K562 (cell line): ENCODE measurements at regions not wholly inside any gene's neighbourhood (a gene's known extent, or its start where the extent isn't known, plus 50 kb on each side); places are given as distances from the start of the nearest gene placed in this dataset.

Experiments
- ATAC-seq: fragments of 200-7000 bp; cut with Tn5 transposase; 3 replicates; pipeline ENCODE4 v1.9.1; 2020; ENCODE audit warnings: moderate library complexity
- BruUV-seq: library from RNA; stranded (reverse); fragments of 400-500 nt; replicated peaks from 2 replicates; lab custom pipeline; 2021; lab: Mats Ljungman, UMichigan
- CTCF ChIA-PET: fragments of 300-600 bp; formaldehyde crosslinking; extraction: SDS; loops from one replicate; lab custom pipeline; 2021; ENCODE audit warnings: low intra/inter-chr PET ratio; lab: Yijun Ruan, JAX
- POLR2A ChIA-PET: fragments of 300-600, 350-650 bp; sonication (Branson Sonifier 250); formaldehyde crosslinking; extraction: SDS; loops from one replicate; lab custom pipeline; 2021; ENCODE audit warnings: antibody characterized with exemption, inconsistent platforms; lab: Yijun Ruan, JAX
- DNase-seq, 4 experiments: peaks; one replicate each; pipeline versions ENCODE4 v3.0.0 to v3.0.0-alpha.2; 2011 to 2018; ENCODE audit warnings: low spot score in 3 of 4, mixed read lengths in 3 of 4; ENCODE audit errors: extremely low read depth in 1 of 4
- FAIRE-seq: peaks from 2 replicates; lab custom pipeline; 2011; peaks lifted over from hg19 to GRCh38; lab: Jason Lieb, UNC
- H2AFZ ChIP-seq: 2 replicates; pipeline ENCODE4 v1.6.0; 2011; ENCODE audit warnings: low read depth, low read length, control low read depth, inconsistent platforms
- H3K27ac ChIP-seq: fragments of 200-600 bp; 3 replicates; pipeline ENCODE4 v1.8.0; 2011; ENCODE audit warnings: low read depth, mild to moderate bottlenecking, control low read depth, inconsistent platforms, low read length, moderate library complexity, mixed read lengths; ENCODE audit errors: extremely low read depth
- H3K27me3 ChIP-seq, 2 experiments: fragments of 300-600 bp in 1 of 2; 2 replicates in 1 of 2; 3 replicates in 1 of 2; pipeline versions ENCODE4 v1.6.0 to v1.8.0; 2011; ENCODE audit warnings: inconsistent platforms in 2 of 2, low read length in 2 of 2, mild to moderate bottlenecking in 1 of 2, mixed read lengths in 1 of 2, moderate library complexity in 1 of 2; ENCODE audit not compliant: control insufficient read depth in 2 of 2, insufficient read depth in 2 of 2
- H3K36me3 ChIP-seq: fragments of 300-600 bp; 3 replicates; pipeline ENCODE4 v1.8.0; 2011; ENCODE audit warnings: mild to moderate bottlenecking, low read length, inconsistent platforms; ENCODE audit not compliant: control insufficient read depth, insufficient read depth
- H3K4me1 ChIP-seq, 2 experiments: fragments of 200-600 bp in 1 of 2; replicated peaks in 1 of 2; 2 replicates in 1 of 2; 3 replicates in 1 of 2; pipeline versions ENCODE4 v1.5.1 to v1.8.0; 2011; ENCODE audit warnings: inconsistent platforms in 2 of 2, low read length in 2 of 2, mild to moderate bottlenecking in 1 of 2, mixed read lengths in 1 of 2, moderate library complexity in 1 of 2; ENCODE audit not compliant: control insufficient read depth in 2 of 2, insufficient read depth in 2 of 2
- H3K4me2 ChIP-seq: 2 replicates; pipeline ENCODE4 v1.6.1; 2011; ENCODE audit warnings: low read length, control low read depth, inconsistent platforms, mixed read lengths; ENCODE audit not compliant: insufficient read depth
- H3K4me3 ChIP-seq: fragments of 200-600 bp; sonication (generic), shearing (Covaris generic); 2 replicates; pipeline ENCODE4 v1.5.1; 2016; ENCODE audit warnings: control low read depth, inconsistent platforms
- H3K79me2 ChIP-seq: fragments of 200-600 bp; 3 replicates; pipeline ENCODE4 v1.8.0; 2011; ENCODE audit warnings: low read length, inconsistent platforms; ENCODE audit not compliant: control insufficient read depth, insufficient read depth
- H3K9ac ChIP-seq, 2 experiments: 2 replicates each; pipeline versions ENCODE4 v1.6.0 to v1.6.1; 2011; ENCODE audit warnings: low read depth in 2 of 2, low read length in 2 of 2, control low read depth in 1 of 2, inconsistent platforms in 1 of 2, mild to moderate bottlenecking in 1 of 2, mixed read lengths in 1 of 2; ENCODE audit not compliant: insufficient read depth in 1 of 2
- H3K9me1 ChIP-seq: one replicate; pipeline ENCODE4 v1.6.0; 2011; ENCODE audit warnings: inconsistent platforms, mild to moderate bottlenecking, low read length, moderate library complexity; ENCODE audit not compliant: control insufficient read depth, insufficient read depth
- H3K9me3 ChIP-seq: replicated peaks from 2 replicates; pipeline ENCODE4 v1.5.1; 2011; ENCODE audit warnings: low read depth, low read length, inconsistent platforms; ENCODE audit not compliant: control insufficient read depth, insufficient read depth
- H4K20me1 ChIP-seq: replicated peaks from 2 replicates; pipeline ENCODE4 v1.6.1; 2011; ENCODE audit warnings: low read length, inconsistent platforms, mixed read lengths; ENCODE audit not compliant: control insufficient read depth, insufficient read depth
- PRPF4 ChIP-seq: fragments of 200-400 bp; formaldehyde crosslinking; IDR thresholded peaks from one replicate; pipeline ENCODE4 v1.6.1; 2017; ENCODE audit warnings: low read length, low read depth, mild to moderate bottlenecking; ENCODE audit not compliant: insufficient read depth, poor library complexity, severe bottlenecking
- PTTG1 ChIP-seq: fragments of 450-650 bp; IDR thresholded peaks from 2 replicates; pipeline ENCODE4 v1.6.1; 2016; ENCODE audit warnings: low read depth, mild to moderate bottlenecking, missing genetic modification characterization, missing compliant biosample characterization
- TEAD1 ChIP-seq, 2 experiments: fragments of 450-650 bp in 1 of 2; sonication (generic) in 1 of 2; formaldehyde crosslinking; IDR thresholded peaks; 2 replicates each; pipeline versions ENCODE4 v1.4.0 to v1.8.0; 2020 to 2022; ENCODE audit warnings: mild to moderate bottlenecking in 2 of 2, missing genetic modification reagents in 1 of 2
- ZNF449 ChIP-seq: fragments of 250-450 bp; sonication (Bioruptor Pico); IDR thresholded peaks from 2 replicates; pipeline ENCODE4 v1.8.0; 2022; ENCODE audit warnings: moderate library complexity, mild to moderate bottlenecking, inconsistent platforms
- ZNF57 ChIP-seq: fragments of 450-650 bp; formaldehyde crosslinking; IDR thresholded peaks from 2 replicates; pipeline ENCODE4 v1.4.0; 2020; ENCODE audit warnings: mild to moderate bottlenecking, moderate library complexity
- WGBS: fragments of 100-300 bp; shearing (Covaris generic); methylation state at CpG from one replicate; pipeline ENCODE4 v1.1.6; 2016; ENCODE audit warnings: low coverage, mixed read lengths; ENCODE audit not compliant: insufficient coverage; ENCODE audit errors: missing lambda C conversion rate; 5-methylcytosine and 5-hydroxymethylcytosine counted together
- in situ Hi-C: fragments of 300-500 bp; cut with MboI; formaldehyde crosslinking; loops from 4 replicates; pipeline ENCODE4 v1.15.0; 2018; ENCODE audit warnings: inconsistent platforms, mixed read lengths
- intact Hi-C: fragments of 100-400 bp; cut with micrococcal nuclease; formaldehyde crosslinking; loops from 2 replicates; pipeline ENCODE4 v1.14.2; 2022
- TF ChIP-seq, protein P1 (sequence below): IDR thresholded peaks from 2 replicates; pipeline ENCODE4 v1.6.1; 2016; ENCODE audit warnings: missing genetic modification characterization, missing compliant biosample characterization

DNA sequence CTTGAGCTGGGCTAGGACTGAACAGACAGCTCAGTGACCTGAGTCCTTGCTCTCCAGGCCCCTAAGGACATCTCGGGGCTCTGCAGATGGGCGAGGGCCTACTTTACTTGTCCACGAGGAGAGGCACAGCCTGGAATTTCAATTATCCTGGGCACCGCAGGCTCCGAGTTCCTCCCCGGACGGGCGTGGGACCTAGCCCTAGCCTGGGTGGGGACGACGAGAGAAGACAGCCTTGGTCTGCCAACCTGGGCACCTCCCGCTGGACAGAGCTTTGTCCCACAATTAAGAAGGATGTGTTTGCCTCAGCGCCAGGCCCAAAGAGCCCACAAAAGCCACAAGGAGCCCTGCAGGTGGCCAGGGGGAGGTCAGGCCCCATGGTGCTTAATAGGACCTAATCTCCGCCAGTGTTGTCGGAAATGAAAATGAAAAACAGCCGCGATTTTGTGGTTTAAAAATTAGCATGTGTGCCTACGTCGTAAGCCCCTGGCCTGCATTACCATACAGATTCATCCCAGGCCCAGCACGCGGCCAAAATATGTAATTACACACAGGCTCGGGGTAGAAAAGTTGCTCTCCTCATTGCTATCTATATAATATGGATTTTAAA is 51.4 kb upstream of the LHX1 start:
- H3K36me3 ChIP-seq, result no peaks in the 10 kb centered on the region
- no peak for FAIRE-seq
- intact Hi-C loops, result no loop called here
- CTCF ChIA-PET, result no interaction called here
- H3K27ac ChIP-seq, result no peak overlapping the region
- peaks cover 17 to 48% of the 10 kb centered on the region in 2 experiments; a peak in 3 of 5 replicates for H3K27me3 ChIP-seq
- DNase-seq, result no peak
- no peak for TF ChIP-seq ZNF449 (CRISPR knock-in tag)
- TF ChIP-seq PTTG1, result no peak
- no peak for TF ChIP-seq ZNF57 (CRISPR knock-in tag)
- TF ChIP-seq, protein P1, sequence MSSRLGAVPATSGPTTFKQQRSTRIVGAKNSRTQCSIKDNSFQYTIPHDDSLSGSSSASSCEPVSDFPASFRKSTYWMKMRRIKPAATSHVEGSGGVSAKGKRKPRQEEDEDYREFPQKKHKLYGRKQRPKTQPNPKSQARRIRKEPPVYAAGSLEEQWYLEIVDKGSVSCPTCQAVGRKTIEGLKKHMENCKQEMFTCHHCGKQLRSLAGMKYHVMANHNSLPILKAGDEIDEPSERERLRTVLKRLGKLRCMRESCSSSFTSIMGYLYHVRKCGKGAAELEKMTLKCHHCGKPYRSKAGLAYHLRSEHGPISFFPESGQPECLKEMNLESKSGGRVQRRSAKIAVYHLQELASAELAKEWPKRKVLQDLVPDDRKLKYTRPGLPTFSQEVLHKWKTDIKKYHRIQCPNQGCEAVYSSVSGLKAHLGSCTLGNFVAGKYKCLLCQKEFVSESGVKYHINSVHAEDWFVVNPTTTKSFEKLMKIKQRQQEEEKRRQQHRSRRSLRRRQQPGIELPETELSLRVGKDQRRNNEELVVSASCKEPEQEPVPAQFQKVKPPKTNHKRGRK (tag), result no peak
- TF ChIP-seq PRPF4, result no peak
- no peak for TF ChIP-seq TEAD1 (CRISPR knock-in tag; IDR thresholded peaks at IDR 0.05)
- TF ChIP-seq, all 486 proteins: peak for 0
- H3K9me1 ChIP-seq, result no peaks in the 10 kb centered on the region
- peak overlapping the region in 1 of 2 experiments; percentile 10; a peak in 1 of 4 replicates for H3K9ac ChIP-seq
- no peak overlapping the region for H3K4me3 ChIP-seq
- in situ Hi-C loops, result no loop called here
- no peak overlapping the region for H3K4me2 ChIP-seq
- no peak for ATAC-seq
- 24% methylated on average over 21 of the region's 21 CpGs for WGBS
- H3K9me3 ChIP-seq, result peaks cover 2% of the 10 kb centered on the region; the same call in 1 of the 2 replicates
- no peaks in the 10 kb centered on the region for H4K20me1 ChIP-seq
- peaks cover 0 to 12% of the 10 kb centered on the region in 2 experiments; a peak in 2 of 5 replicates for H3K4me1 ChIP-seq
- BruUV-seq, result no TSS peak
- H3K79me2 ChIP-seq, result no peaks in the 10 kb centered on the region
- H2AFZ ChIP-seq, result no peak overlapping the region
- POLR2A ChIA-PET, result interaction anchor here (0.5 to 1.4 kb wide), 3 partner anchors 9 to 63 kb away, joined by 3 read pairs; no protein-coding TSS in a partner anchor
